Testis (tissue), 2 donors: ENCODE measurements at regions not wholly inside any gene's neighbourhood (a gene's known extent, or its start where the extent isn't known, plus 50 kb on each side); places are given as distances from the start of the nearest gene placed in this dataset.
A peak's percentile ranks its signal among the peaks of the same experiment; 100 is the strongest.
"Not testable (repeated sequence)": the region's sequence is repeated elsewhere in the genome, so short reads cannot be mapped to it uniquely, and the experiment has no call there.

ENCODE experiments used
- DNase-seq: peaks from one replicate; pipeline ENCODE4 v3.0.0-alpha.2; 2019
- H3K27ac ChIP-seq, 2 donors: fragments of 200-600 bp; sonication (generic); one replicate each; pipeline ENCODE4 v1.5.1; 2019
- H3K27me3 ChIP-seq: fragments of 200-600 bp; sonication (generic); one replicate; pipeline ENCODE4 v1.5.1; 2019
- H3K36me3 ChIP-seq: fragments of 200-600 bp; sonication (generic); one replicate; pipeline ENCODE4 v1.5.1; 2017; ENCODE audit warnings: low read depth; ENCODE audit errors: missing control alignments
- H3K4me1 ChIP-seq: fragments of 200-600 bp; sonication (generic); one replicate; pipeline ENCODE4 v1.5.1; 2019
- H3K4me3 ChIP-seq, 2 donors: fragments of 200-600 bp; sonication (generic); one replicate each; pipeline ENCODE4 v1.5.1; 2017 to 2019
- H3K9me3 ChIP-seq: fragments of 200-600 bp; sonication (generic); one replicate; pipeline ENCODE4 v1.5.1; 2017
- WGBS, 2 donors: methylation state at CpG; one replicate each; pipeline ENCODE4 v1.1.5; 2018; 5-methylcytosine and 5-hydroxymethylcytosine counted together
- intact Hi-C: fragments of 100-400 bp; cut with DNase I; formaldehyde crosslinking; loops from one replicate; pipeline ENCODE4 v1.15.1; 2023; ENCODE audit warnings: low total_unique reads

GRCh38 chr9:40097992-40098391 lies 742.5 kb downstream of the SPATA31A1 start:
- DNase-seq, H3K4me1 ChIP-seq, H3K9me3 ChIP-seq, H3K36me3 ChIP-seq, H3K27ac ChIP-seq, intact Hi-C loops, H3K27me3 ChIP-seq, H3K4me3 ChIP-seq: not testable (repeated sequence)
- 30 to 42% methylated on average over 2 of the region's 2 CpGs for WGBS, 2 donors

GRCh38 chr9:40106003-40106782 lies 750.7 kb downstream of the SPATA31A1 start:
- WGBS, 2 donors, result no CpG with 5 or more reads among the region's 71 CpGs
- H3K9me3 ChIP-seq, H3K27me3 ChIP-seq, intact Hi-C loops, H3K4me1 ChIP-seq, H3K36me3 ChIP-seq: not testable (repeated sequence)
- peak; percentile 65 for DNase-seq
- Histone ChIP-seq H3K4me3 (peak overlapping the region in 1 of 2 donors; percentile 39), H3K27ac (peak overlapping the region in 1 of 2 donors; percentile 64)

- H3K27me3 ChIP-seq, H3K4me1 ChIP-seq, H3K9me3 ChIP-seq, DNase-seq, H3K36me3 ChIP-seq, H3K27ac ChIP-seq, H3K4me3 ChIP-seq, intact Hi-C loops: not testable (repeated sequence)
- WGBS, 2 donors, result no CpG with 5 or more reads among the region's 33 CpGs
These were observed 751.3 kb downstream of the SPATA31A1 start for GRCh38 chr9:40106783-40107248.

GRCh38 chr9:40107251-40107650 lies 751.8 kb downstream of the SPATA31A1 start:
- H3K27ac ChIP-seq, H3K4me3 ChIP-seq, intact Hi-C loops, H3K27me3 ChIP-seq, DNase-seq, H3K4me1 ChIP-seq, H3K36me3 ChIP-seq, H3K9me3 ChIP-seq: not testable (repeated sequence)
- no CpG with 5 or more reads among the region's 26 CpGs for WGBS, 2 donors

- H3K4me1 ChIP-seq, H3K27ac ChIP-seq, H3K27me3 ChIP-seq, intact Hi-C loops, H3K36me3 ChIP-seq, DNase-seq, H3K4me3 ChIP-seq, H3K9me3 ChIP-seq: not testable (repeated sequence)
- no CpG with 5 or more reads among the region's 30 CpGs for WGBS, 2 donors
These were observed 753.0 kb downstream of the SPATA31A1 start for GRCh38 chr9:40108465-40108864.

GRCh38 chr9:40110751-40111150 lies 755.3 kb downstream of the SPATA31A1 start:
- H3K36me3 ChIP-seq, H3K4me3 ChIP-seq, DNase-seq, intact Hi-C loops, H3K4me1 ChIP-seq, H3K9me3 ChIP-seq, H3K27ac ChIP-seq, H3K27me3 ChIP-seq: not testable (repeated sequence)
- WGBS, 2 donors, result no CpG with 5 or more reads among the region's 18 CpGs

- H3K4me3 ChIP-seq, DNase-seq, H3K27me3 ChIP-seq, H3K9me3 ChIP-seq, H3K27ac ChIP-seq, intact Hi-C loops, H3K4me1 ChIP-seq, H3K36me3 ChIP-seq: not testable (repeated sequence)
- no CpG with 5 or more reads among the region's 27 CpGs for WGBS, 2 donors
These were observed 756.1 kb downstream of the SPATA31A1 start for GRCh38 chr9:40111571-40111970.

- H3K36me3 ChIP-seq, H3K27me3 ChIP-seq, DNase-seq, H3K4me1 ChIP-seq, intact Hi-C loops, H3K9me3 ChIP-seq, H3K27ac ChIP-seq, H3K4me3 ChIP-seq: not testable (repeated sequence)
- WGBS, 2 donors, result no CpG with 5 or more reads among the region's 1 CpG
These were observed 775.1 kb downstream of the SPATA31A1 start for GRCh38 chr9:40130598-40130997.

GRCh38 chr9:40169204-40169603 lies 813.7 kb downstream of the SPATA31A1 start:
- H3K9me3 ChIP-seq, H3K27me3 ChIP-seq, H3K4me1 ChIP-seq, H3K4me3 ChIP-seq, H3K27ac ChIP-seq, DNase-seq, H3K36me3 ChIP-seq, intact Hi-C loops: not testable (repeated sequence)
- no CpG with 5 or more reads among the region's 1 CpG for WGBS, 2 donors

GRCh38 chr9:40173316-40173715 lies 817.8 kb downstream of the SPATA31A1 start:
- H3K4me1 ChIP-seq, DNase-seq, H3K27me3 ChIP-seq, H3K36me3 ChIP-seq, H3K9me3 ChIP-seq, intact Hi-C loops, H3K4me3 ChIP-seq, H3K27ac ChIP-seq: not testable (repeated sequence)
- no CpG with 5 or more reads among the region's 4 CpGs for WGBS, 2 donors

- H3K9me3 ChIP-seq, DNase-seq, H3K36me3 ChIP-seq, H3K4me3 ChIP-seq, H3K4me1 ChIP-seq, H3K27me3 ChIP-seq, H3K27ac ChIP-seq, intact Hi-C loops: not testable (repeated sequence)
- WGBS, 2 donors, result 100% methylated on average over 1 of the region's 4 CpGs; no CpG with 5 or more reads in 1 of the 2 donors
These were observed 818.6 kb downstream of the SPATA31A1 start for GRCh38 chr9:40174035-40174434.

- intact Hi-C loops, H3K27me3 ChIP-seq, H3K4me3 ChIP-seq, H3K36me3 ChIP-seq, H3K4me1 ChIP-seq, H3K9me3 ChIP-seq, DNase-seq, H3K27ac ChIP-seq: not testable (repeated sequence)
- WGBS, 2 donors, result 0% methylated on average over 1 of the region's 23 CpGs; no CpG with 5 or more reads in 1 of the 2 donors
These were observed 821.9 kb downstream of the SPATA31A1 start for GRCh38 chr9:40177403-40177802.
